Cerebellar nuclear complex (tissue), 1 donor: ENCODE measurements at regions not wholly inside any gene's neighbourhood (a gene's known extent, or its start where the extent isn't known, plus 50 kb on each side); places are given as distances from the start of the nearest gene placed in this dataset.
"Not testable (repeated sequence)": the region's sequence is repeated elsewhere in the genome, so short reads cannot be mapped to it uniquely, and the experiment has no call there.

ENCODE experiments used
- DNase-seq, 2 experiments: peaks; one replicate each; lab custom pipeline; 2025; lab: John Stamatoyannopoulos, UW

- DNase-seq, result no peak
Observed at GRCh38 chr6:105882121-105882803, 203.9 kb upstream of the PRDM1 start.

DNA sequence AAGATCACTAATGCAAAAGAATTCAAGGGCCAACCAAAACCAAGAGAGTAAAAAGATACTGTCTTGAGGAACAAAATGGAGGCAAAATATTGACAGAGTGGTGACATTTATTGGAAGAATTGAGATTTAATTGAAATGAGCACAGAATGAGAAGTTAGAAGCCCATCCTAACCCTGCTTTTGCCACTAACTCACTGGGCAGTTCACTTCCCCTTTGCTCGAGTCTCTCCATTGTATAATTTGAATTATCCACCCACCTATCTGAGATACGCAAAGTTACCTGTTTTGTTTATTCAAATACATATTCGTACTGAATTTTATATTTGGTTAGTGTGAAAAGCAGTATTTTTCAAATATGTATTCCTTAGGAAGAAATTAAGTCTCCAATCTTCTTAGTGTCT lies 204.5 kb upstream of the PRDM1 start:
- DNase-seq, result no peak

DNA sequence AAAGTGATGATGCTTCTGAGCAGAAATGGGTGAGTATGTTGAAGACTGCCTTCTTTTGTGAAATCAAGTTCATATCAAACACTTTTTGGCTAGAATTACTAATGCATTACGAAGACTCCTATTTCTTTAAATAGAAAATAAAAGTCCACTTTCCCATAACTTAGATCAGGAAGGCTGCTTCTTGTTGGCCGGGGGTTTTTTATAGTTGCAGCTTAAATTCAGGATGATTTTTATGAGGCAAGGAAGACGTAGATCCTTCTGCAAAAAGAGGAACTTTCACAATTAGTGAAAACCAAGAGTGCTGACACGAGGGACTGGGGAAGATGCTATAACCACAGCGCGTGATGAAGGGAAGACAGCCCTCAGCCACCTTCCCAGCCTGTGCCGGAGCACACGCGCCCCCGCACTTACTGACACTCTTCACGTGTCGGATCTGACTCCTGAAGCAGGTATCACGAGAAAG lies 206.1 kb upstream of the PRDM1 start:
- no peak for DNase-seq

- DNase-seq, result no peak
Observed at GRCh38 chr6:105879146-105879545, 207.0 kb upstream of the PRDM1 start.

GRCh38 chr6:105875974-105876640 lies 210.0 kb upstream of the PRDM1 start:
- no peak for DNase-seq

DNA sequence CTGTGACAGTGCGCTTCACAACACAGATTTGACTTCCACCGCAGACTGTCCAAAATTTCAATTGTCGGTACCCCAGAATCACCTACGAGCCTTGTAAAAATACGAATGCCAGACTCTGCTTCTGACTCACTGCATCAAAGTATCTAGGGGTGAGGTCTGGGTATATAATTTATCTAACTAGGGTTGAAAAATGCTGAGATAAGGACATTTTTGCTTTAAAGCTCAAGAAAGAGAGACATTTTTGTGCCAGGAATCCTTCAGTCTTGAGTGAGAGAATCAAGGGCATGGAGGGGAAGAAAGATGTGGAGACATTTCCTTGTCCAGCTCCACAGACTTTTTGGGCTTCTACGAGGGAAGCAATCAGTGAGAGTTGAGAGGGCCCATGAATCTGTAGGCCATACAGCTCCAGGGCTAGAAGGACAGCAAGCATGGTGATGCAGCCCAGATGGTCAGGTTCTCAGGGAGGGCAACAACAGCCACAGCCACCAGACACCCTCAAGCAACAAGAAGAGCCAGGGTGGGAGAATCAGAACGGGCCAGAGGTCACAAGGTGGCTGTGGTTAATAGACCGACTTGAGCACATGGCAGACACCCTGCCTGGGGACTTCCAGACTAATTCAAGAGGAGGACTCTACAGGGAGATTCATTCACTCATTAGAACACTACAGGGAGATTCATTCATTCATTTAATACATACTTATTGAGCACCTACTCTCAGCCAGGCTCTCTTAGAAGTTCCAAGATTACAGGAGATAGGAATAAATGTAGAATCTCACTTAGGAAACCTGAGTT lies 211.1 kb upstream of the PRDM1 start:
- DNase-seq, result no peak

GRCh38 chr6:105873799-105874198 lies 212.3 kb upstream of the PRDM1 start:
- DNase-seq, result no peak

DNA sequence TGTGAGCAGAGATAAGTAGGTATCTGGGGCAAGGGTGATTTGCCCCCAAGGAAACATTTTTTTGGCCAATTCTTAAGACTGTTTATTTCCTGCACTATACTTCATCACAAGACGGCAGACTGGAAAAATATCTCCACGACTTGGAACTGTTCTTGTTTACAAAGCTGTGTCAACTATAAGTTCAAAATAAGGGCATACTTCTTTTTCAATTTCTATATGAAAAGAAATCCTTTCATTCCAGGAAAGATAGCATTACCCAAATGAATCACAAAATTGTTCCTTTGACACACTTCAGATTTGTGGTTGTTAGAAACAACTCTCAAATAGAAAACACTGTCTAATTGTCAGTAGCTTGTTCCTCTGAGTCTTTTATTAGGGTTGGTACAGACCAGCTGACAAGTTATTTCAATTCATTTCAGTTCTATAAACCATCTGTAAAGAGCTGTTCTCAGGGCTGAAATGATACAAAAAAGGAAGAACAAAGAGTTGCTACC lies 212.9 kb upstream of the PRDM1 start:
- no peak for DNase-seq

- no peak for DNase-seq
Observed at GRCh38 chr6:105872249-105872648, 213.9 kb upstream of the PRDM1 start.

GRCh38 chr6:105871542-105871941 lies 214.6 kb upstream of the PRDM1 start:
- no peak for DNase-seq

DNA sequence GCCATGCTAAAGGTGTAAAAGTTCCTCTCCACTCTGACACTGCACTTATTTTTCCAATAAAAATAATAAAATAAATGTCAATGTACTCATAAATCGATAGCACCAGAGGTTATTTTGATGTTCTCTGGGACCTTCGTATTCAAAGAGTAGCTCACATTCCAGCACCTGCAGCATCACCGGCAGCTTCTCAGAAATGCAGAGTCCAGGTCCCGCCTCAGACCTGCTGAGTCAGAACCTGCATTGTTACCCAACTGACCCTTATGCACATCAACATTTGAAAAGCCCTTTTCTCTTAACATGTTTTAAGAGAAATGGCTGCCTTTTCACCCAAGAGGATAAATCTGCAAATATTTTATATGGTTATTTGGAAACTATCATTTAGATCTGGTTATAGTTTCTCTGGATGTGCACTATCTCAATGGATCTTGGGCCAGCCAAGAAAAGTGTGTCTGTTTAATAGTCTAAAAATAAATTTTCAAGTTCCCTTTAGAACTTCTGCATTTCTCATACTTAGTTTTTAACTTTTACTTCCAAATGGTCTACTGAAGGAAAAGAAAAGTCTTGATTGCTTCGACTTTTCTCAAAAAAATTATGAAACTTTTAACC lies 216.2 kb upstream of the PRDM1 start:
- no peak for DNase-seq

GRCh38 chr6:105868823-105869460 lies 217.2 kb upstream of the PRDM1 start:
- no peak for DNase-seq

GRCh38 chr6:105867821-105868220 lies 218.3 kb upstream of the PRDM1 start:
- DNase-seq, result no peak

- no peak for DNase-seq
Observed at GRCh38 chr6:105867277-105867676, 218.9 kb upstream of the PRDM1 start.

DNA sequence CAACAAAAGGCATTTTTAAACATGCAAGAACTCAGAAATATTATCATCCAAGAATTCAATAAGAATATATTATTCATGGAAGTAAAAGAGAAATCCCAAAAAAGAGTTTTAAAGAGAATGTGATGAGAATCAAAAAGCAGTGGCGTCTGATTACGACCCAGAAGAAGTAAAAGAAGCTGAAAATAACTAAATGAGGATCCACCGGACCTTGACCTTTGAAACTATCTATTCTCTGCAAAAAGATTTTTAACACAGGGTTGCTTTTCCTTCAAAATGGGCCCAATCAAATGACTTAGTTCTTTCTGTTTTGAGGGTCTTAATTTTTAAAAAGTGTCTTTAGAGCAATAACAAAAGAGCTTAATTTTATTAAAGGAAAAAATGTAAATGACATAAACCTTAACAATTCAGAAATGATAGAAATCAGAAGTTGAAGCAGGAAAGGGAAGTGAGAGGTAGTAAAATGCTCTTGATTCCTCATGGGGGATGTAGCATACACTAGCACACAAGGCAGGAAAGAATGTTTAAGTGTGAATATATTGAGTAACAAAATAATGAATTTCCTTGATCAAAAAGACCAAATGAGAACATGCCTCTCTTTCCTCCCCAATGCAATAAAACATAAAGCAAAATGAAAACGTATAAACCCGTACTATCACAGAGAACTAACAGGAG lies 223.1 kb upstream of the PRDM1 start:
- no peak for DNase-seq

GRCh38 chr6:105860927-105861326 lies 225.2 kb upstream of the PRDM1 start:
- not testable (repeated sequence) for DNase-seq

DNA sequence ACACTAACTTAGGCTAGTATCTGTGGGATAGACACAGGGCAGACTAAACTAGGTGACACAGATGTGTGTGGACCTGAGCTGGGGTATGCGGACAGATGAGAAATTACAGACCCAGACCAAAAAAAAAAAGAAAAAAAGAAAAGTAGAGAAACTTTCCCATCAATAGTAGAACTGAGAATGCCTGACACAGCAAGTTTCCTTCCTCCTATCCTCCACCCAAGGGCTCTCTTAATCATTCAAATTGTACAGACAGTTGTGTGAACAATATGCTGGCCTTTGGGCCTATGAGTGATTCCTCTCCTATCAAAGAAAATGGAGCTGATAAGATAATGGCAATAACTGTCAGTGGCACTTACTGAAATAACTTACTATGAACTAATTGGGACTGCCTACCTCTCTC lies 226.7 kb upstream of the PRDM1 start:
- DNase-seq, result no peak

- not testable (repeated sequence) for DNase-seq
Observed at GRCh38 chr6:105858639-105859038, 227.5 kb upstream of the PRDM1 start.

GRCh38 chr6:105855433-105855832 lies 230.7 kb upstream of the PRDM1 start:
- no peak for DNase-seq

GRCh38 chr6:105853979-105854378 lies 232.2 kb upstream of the PRDM1 start:
- DNase-seq, result not testable (repeated sequence)

- no peak for DNase-seq
Observed at GRCh38 chr6:105851606-105852005, 234.5 kb upstream of the PRDM1 start.
